GM23338 (cell line): ENCODE measurements at regions not wholly inside any gene's neighbourhood (a gene's known extent, or its start where the extent isn't known, plus 50 kb on each side); places are given as distances from the start of the nearest gene placed in this dataset.

ENCODE experiments used
- ATAC-seq: fragments of 200-7000 bp; cut with Tn5 transposase; 3 replicates; pipeline ENCODE4 v1.9.1; 2020
- DNase-seq: peaks from one replicate; pipeline ENCODE4 v3.0.0-alpha.2; 2015; ENCODE audit warnings: low spot score
- H2AFZ ChIP-seq: fragments of 200-600 bp; sonication (generic); 2 replicates; pipeline ENCODE4 v1.8.0; 2016; ENCODE audit warnings: antibody characterized with exemption, mild to moderate bottlenecking, moderate library complexity
- H3F3A ChIP-seq: fragments of 200-600 bp; sonication (generic); replicated peaks from 2 replicates; pipeline ENCODE4 v1.8.0; 2017; ENCODE audit warnings: antibody characterized with exemption, mixed run types, low read depth
- H3K27ac ChIP-seq: fragments of 200-600 bp; sonication (generic); 2 replicates; pipeline ENCODE4 v1.6.1; 2016; ENCODE audit warnings: low read depth
- H3K27me3 ChIP-seq: fragments of 200-600 bp; sonication (generic); 2 replicates; pipeline ENCODE4 v1.8.0; 2016; ENCODE audit warnings: mild to moderate bottlenecking, mixed run types, moderate library complexity; ENCODE audit not compliant: insufficient read depth
- H3K36me3 ChIP-seq: fragments of 200-600 bp; sonication (generic); 2 replicates; pipeline ENCODE4 v1.8.0; 2016; ENCODE audit warnings: mild to moderate bottlenecking; ENCODE audit not compliant: insufficient read depth
- H3K4me1 ChIP-seq: fragments of 200-600 bp; sonication (generic); 2 replicates; pipeline ENCODE4 v1.8.0; 2016; ENCODE audit warnings: mild to moderate bottlenecking, moderate library complexity; ENCODE audit not compliant: insufficient read depth
- H3K4me2 ChIP-seq: fragments of 200-600 bp; sonication (generic); 2 replicates; pipeline ENCODE4 v1.7.1; 2017; ENCODE audit warnings: mixed run types
- H3K4me3 ChIP-seq: fragments of 200-600 bp; sonication (generic); 2 replicates; pipeline ENCODE4 v1.6.1; 2016; ENCODE audit warnings: mixed run types
- H3K79me2 ChIP-seq: fragments of 200-600 bp; sonication (generic); replicated peaks from 2 replicates; pipeline ENCODE4 v1.8.0; 2017; ENCODE audit warnings: mild to moderate bottlenecking; ENCODE audit not compliant: insufficient read depth
- H3K9me2 ChIP-seq: fragments of 200-600 bp; sonication (generic); 2 replicates; pipeline ENCODE4 v1.8.0; 2017; ENCODE audit not compliant: insufficient read depth
- H4K20me1 ChIP-seq: fragments of 200-600 bp; sonication (generic); replicated peaks from 2 replicates; pipeline ENCODE4 v1.8.0; 2017; ENCODE audit warnings: mild to moderate bottlenecking; ENCODE audit not compliant: insufficient read depth
- H3K27ac Mint-ChIP-seq: 2 replicates; pipeline ENCODE4 v1.8.0; 2020; ENCODE audit warnings: inconsistent platforms, mild to moderate bottlenecking, moderate library complexity, mixed read lengths
- H3K27me3 Mint-ChIP-seq: 3 replicates; pipeline ENCODE4 v1.8.0; 2022; ENCODE audit warnings: low read depth, mild to moderate bottlenecking, moderate library complexity, mixed read lengths, inconsistent platforms; ENCODE audit not compliant: insufficient read depth, poor library complexity
- H3K36me3 Mint-ChIP-seq: 3 replicates; pipeline ENCODE4 v1.8.0; 2021; ENCODE audit warnings: low read depth, mild to moderate bottlenecking, inconsistent platforms, moderate library complexity, mixed read lengths
- H3K4me1 Mint-ChIP-seq: 3 replicates; pipeline ENCODE4 v1.8.0; 2020; ENCODE audit warnings: mild to moderate bottlenecking, inconsistent platforms, mixed read lengths
- H3K4me3 Mint-ChIP-seq: 3 replicates; pipeline ENCODE4 v1.8.0; 2021; ENCODE audit warnings: moderate library complexity, mild to moderate bottlenecking, inconsistent platforms, mixed read lengths
- H3K9me3 Mint-ChIP-seq: 3 replicates; pipeline ENCODE4 v1.8.0; 2020; ENCODE audit warnings: moderate library complexity, mild to moderate bottlenecking, inconsistent platforms, mixed read lengths
- CREB1 ChIP-seq: fragments of 250-450 bp; sonication (Bioruptor Pico); IDR thresholded peaks from 2 replicates; pipeline ENCODE4 v1.5.0; 2020; ENCODE audit warnings: low read depth, mild to moderate bottlenecking, moderate library complexity
- EZH2 ChIP-seq: fragments of 200-600 bp; sonication (generic); IDR thresholded peaks from one replicate; pipeline ENCODE4 v1.8.0; 2017; ENCODE audit warnings: antibody characterized with exemption, mild to moderate bottlenecking, low read depth; ENCODE audit not compliant: unreplicated experiment
- EZH2phosphoT487 ChIP-seq: fragments of 200-600 bp; sonication (generic); IDR thresholded peaks from one replicate; pipeline ENCODE4 v1.8.1; 2018; ENCODE audit warnings: antibody characterized with exemption; ENCODE audit not compliant: unreplicated experiment
- JUNB ChIP-seq: IDR thresholded peaks from one replicate; pipeline ENCODE4 v1.6.1; 2016; ENCODE audit warnings: antibody characterized with exemption; ENCODE audit not compliant: unreplicated experiment
- NANOG ChIP-seq: IDR thresholded peaks from 2 replicates; pipeline ENCODE4 v1.6.1; 2016; ENCODE audit warnings: antibody characterized with exemption, borderline replicate concordance
- POLR2AphosphoS5 ChIP-seq: IDR thresholded peaks from 2 replicates; pipeline ENCODE4 v1.6.1; 2016; ENCODE audit warnings: antibody characterized with exemption, low read depth
- STAT1 ChIP-seq: IDR thresholded peaks from one replicate; pipeline ENCODE4 v1.6.1; 2016; ENCODE audit warnings: antibody characterized with exemption; ENCODE audit not compliant: unreplicated experiment
- ZNF114 ChIP-seq: fragments of 250-450 bp; sonication (Bioruptor Pico); IDR thresholded peaks from 2 replicates; pipeline ENCODE4 v1.5.0; 2020; ENCODE audit warnings: mild to moderate bottlenecking, moderate library complexity
- ZNF331 ChIP-seq: fragments of 250-450 bp; sonication (Bioruptor Pico); IDR thresholded peaks from 2 replicates; pipeline ENCODE4 v1.5.0; 2020; ENCODE audit warnings: low read depth, mild to moderate bottlenecking, moderate library complexity
- TF ChIP-seq, protein P1 (sequence below), 2 experiments: fragments of 200-600 bp in 1 of 2; sonication (generic) in 1 of 2; conservative IDR thresholded peaks; 2 replicates each; pipeline versions ENCODE4 v1.5.1 to v1.6.1; 2016 to 2017; ENCODE audit warnings: antibody characterized with exemption in 2 of 2, low read depth in 2 of 2, mild to moderate bottlenecking in 2 of 2, moderate library complexity in 1 of 2
- TF ChIP-seq, protein P2 (sequence below): IDR thresholded peaks from one replicate; pipeline ENCODE4 v1.6.1; 2018; ENCODE audit warnings: antibody characterized with exemption; ENCODE audit not compliant: unreplicated experiment
- TF ChIP-seq, protein P3 (sequence below): IDR thresholded peaks from 2 replicates; pipeline ENCODE4 v1.6.1; 2016; ENCODE audit warnings: antibody characterized with exemption

DNA sequence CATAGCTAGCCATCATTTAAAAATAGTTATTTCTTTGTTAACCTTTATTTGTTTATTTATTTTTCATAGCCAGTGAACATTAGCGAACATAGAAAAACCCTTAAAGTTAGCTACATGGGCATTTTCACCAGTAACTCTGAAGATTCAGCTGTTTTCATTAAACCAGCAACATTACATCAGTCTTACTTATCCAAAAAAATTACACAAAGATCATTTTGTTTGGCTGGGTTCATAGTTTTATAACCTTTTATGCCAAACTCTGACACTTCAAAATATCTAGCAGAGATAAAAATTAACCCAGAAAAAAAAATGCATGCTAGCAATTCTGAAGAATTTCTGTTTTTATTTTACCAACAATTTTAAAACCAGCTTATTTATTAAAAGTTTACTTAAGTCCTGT is 784.1 kb downstream of the PCDH18 start:
- Histone ChIP-seq H3K27ac (no peak overlapping the region), H3K4me3 (no peak overlapping the region), H3K4me1 (peaks cover 18% of the 10 kb centered on the region), H3F3A (no peaks in the 10 kb centered on the region), H3K27me3 (no peaks in the 10 kb centered on the region), H4K20me1 (no peaks in the 10 kb centered on the region), H3K4me2 (no peak overlapping the region), H3K9me2 (no peaks in the 10 kb centered on the region), H2AFZ (no peak overlapping the region), H3K79me2 (no peaks in the 10 kb centered on the region), H3K36me3 (no peaks in the 10 kb centered on the region)
- H3K27me3 Mint-ChIP-seq: no peaks in the 10 kb centered on the region
- no peak overlapping the region for H3K4me3 Mint-ChIP-seq
- no peak for TF ChIP-seq JUNB
- no peak for TF ChIP-seq ZNF331 (CRISPR knock-in tag)
- TF ChIP-seq, protein P1, sequence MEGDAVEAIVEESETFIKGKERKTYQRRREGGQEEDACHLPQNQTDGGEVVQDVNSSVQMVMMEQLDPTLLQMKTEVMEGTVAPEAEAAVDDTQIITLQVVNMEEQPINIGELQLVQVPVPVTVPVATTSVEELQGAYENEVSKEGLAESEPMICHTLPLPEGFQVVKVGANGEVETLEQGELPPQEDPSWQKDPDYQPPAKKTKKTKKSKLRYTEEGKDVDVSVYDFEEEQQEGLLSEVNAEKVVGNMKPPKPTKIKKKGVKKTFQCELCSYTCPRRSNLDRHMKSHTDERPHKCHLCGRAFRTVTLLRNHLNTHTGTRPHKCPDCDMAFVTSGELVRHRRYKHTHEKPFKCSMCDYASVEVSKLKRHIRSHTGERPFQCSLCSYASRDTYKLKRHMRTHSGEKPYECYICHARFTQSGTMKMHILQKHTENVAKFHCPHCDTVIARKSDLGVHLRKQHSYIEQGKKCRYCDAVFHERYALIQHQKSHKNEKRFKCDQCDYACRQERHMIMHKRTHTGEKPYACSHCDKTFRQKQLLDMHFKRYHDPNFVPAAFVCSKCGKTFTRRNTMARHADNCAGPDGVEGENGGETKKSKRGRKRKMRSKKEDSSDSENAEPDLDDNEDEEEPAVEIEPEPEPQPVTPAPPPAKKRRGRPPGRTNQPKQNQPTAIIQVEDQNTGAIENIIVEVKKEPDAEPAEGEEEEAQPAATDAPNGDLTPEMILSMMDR (conservative IDR thresholded peaks at IDR 0.05; ENCODE audit: low read depth in 2 of 2): no peak
- TF ChIP-seq EZH2phosphoT487: no peak
- TF ChIP-seq, protein P2, sequence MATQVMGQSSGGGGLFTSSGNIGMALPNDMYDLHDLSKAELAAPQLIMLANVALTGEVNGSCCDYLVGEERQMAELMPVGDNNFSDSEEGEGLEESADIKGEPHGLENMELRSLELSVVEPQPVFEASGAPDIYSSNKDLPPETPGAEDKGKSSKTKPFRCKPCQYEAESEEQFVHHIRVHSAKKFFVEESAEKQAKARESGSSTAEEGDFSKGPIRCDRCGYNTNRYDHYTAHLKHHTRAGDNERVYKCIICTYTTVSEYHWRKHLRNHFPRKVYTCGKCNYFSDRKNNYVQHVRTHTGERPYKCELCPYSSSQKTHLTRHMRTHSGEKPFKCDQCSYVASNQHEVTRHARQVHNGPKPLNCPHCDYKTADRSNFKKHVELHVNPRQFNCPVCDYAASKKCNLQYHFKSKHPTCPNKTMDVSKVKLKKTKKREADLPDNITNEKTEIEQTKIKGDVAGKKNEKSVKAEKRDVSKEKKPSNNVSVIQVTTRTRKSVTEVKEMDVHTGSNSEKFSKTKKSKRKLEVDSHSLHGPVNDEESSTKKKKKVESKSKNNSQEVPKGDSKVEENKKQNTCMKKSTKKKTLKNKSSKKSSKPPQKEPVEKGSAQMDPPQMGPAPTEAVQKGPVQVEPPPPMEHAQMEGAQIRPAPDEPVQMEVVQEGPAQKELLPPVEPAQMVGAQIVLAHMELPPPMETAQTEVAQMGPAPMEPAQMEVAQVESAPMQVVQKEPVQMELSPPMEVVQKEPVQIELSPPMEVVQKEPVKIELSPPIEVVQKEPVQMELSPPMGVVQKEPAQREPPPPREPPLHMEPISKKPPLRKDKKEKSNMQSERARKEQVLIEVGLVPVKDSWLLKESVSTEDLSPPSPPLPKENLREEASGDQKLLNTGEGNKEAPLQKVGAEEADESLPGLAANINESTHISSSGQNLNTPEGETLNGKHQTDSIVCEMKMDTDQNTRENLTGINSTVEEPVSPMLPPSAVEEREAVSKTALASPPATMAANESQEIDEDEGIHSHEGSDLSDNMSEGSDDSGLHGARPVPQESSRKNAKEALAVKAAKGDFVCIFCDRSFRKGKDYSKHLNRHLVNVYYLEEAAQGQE: no peak
- no peak for TF ChIP-seq CREB1 (CRISPR knock-in tag)
- TF ChIP-seq ZNF114: no peak
- TF ChIP-seq NANOG: no peak
- TF ChIP-seq, protein P3, sequence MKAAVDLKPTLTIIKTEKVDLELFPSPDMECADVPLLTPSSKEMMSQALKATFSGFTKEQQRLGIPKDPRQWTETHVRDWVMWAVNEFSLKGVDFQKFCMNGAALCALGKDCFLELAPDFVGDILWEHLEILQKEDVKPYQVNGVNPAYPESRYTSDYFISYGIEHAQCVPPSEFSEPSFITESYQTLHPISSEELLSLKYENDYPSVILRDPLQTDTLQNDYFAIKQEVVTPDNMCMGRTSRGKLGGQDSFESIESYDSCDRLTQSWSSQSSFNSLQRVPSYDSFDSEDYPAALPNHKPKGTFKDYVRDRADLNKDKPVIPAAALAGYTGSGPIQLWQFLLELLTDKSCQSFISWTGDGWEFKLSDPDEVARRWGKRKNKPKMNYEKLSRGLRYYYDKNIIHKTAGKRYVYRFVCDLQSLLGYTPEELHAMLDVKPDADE: no peak
- no peak overlapping the region for H3K27ac Mint-ChIP-seq
- H3K36me3 Mint-ChIP-seq: peaks cover 60% of the 10 kb centered on the region
- peaks cover 61% of the 10 kb centered on the region for H3K9me3 Mint-ChIP-seq
- DNase-seq: no peak
- ATAC-seq: no peak
- H3K4me1 Mint-ChIP-seq: peaks cover 19% of the 10 kb centered on the region; the same call in 2 of the 3 replicates

DNA sequence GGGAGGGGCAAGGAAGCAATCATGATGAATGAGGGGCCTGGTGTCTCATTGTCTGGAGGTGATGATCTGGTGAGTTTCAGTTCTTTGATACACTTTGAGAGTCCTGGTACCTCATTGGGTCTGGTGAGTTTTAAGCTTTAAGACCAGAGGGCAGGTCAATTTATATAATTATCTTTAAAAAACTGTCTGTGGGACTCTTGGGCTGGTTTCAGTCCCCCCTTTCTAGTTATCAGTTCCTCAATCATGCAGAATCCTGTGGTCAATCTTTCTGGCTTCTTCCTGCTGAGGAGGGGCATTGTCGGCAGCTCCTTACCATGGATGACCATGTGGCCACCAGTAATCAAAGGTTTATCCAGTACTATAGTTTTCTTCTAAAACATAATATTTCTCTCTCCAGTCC is 789.1 kb downstream of the PCDH18 start:
- H3K27me3 Mint-ChIP-seq: no peaks in the 10 kb centered on the region
- H3K27ac Mint-ChIP-seq: no peak overlapping the region
- no peaks in the 10 kb centered on the region; the same call in 2 of the 3 replicates for H3K4me1 Mint-ChIP-seq
- no peaks in the 10 kb centered on the region for H3K27me3 ChIP-seq
- ATAC-seq: no peak
- no peaks in the 10 kb centered on the region for H3K79me2 ChIP-seq
- peaks cover 42% of the 10 kb centered on the region for H3K36me3 Mint-ChIP-seq
- H3F3A ChIP-seq: no peaks in the 10 kb centered on the region
- no peak overlapping the region for H3K4me2 ChIP-seq
- no peak overlapping the region for H3K4me3 ChIP-seq
- no peak overlapping the region for H3K4me3 Mint-ChIP-seq
- no peaks in the 10 kb centered on the region for H3K9me2 ChIP-seq
- H2AFZ ChIP-seq: no peak overlapping the region
- no peaks in the 10 kb centered on the region for H3K4me1 ChIP-seq
- H3K36me3 ChIP-seq: no peaks in the 10 kb centered on the region
- H3K9me3 Mint-ChIP-seq: peaks cover 51% of the 10 kb centered on the region
- H3K27ac ChIP-seq: no peak overlapping the region
- no peak for DNase-seq
- H4K20me1 ChIP-seq: no peaks in the 10 kb centered on the region
- TF ChIP-seq EZH2 (no peak), JUNB (no peak), STAT1 (no peak), POLR2AphosphoS5 (no peak), ZNF331 (CRISPR knock-in tag) (no peak)
